Gastroesophageal sphincter (tissue), 4 donors: ENCODE measurements at regions not wholly inside any gene's neighbourhood (a gene's known extent, or its start where the extent isn't known, plus 50 kb on each side); places are given as distances from the start of the nearest gene placed in this dataset.

Source experiments
- ATAC-seq: fragments of 150-250 bp; one replicate; pipeline ENCODE4 v1.9.1; 2016; ENCODE audit warnings: mild to moderate bottlenecking, moderate library complexity
- H3K27ac ChIP-seq, 4 donors: fragments of 200-600 bp; sonication (generic) in 3 of 4; 1 replicate in 3 of 4; 2 replicates in 1 of 4; pipeline ENCODE4 v1.5.1; 2016 to 2019
- H3K27me3 ChIP-seq: fragments of 200-600 bp; sonication (generic); one replicate; pipeline ENCODE4 v1.5.1; 2019
- H3K36me3 ChIP-seq, 2 donors: fragments of 200-600 bp; sonication (generic); one replicate each; pipeline ENCODE4 v1.5.1; 2019; ENCODE audit warnings: control low read depth in 1 of 2
- H3K4me1 ChIP-seq, 3 donors: fragments of 200-600 bp; sonication (generic); 1 replicate in 2 of 3; 2 replicates in 1 of 3; pipeline ENCODE4 v1.5.1; 2016 to 2019; ENCODE audit warnings: control low read depth in 2 of 3
- H3K4me3 ChIP-seq, 2 donors: fragments of 200-600 bp; sonication (generic); one replicate each; pipeline ENCODE4 v1.5.1; 2019; ENCODE audit warnings: mild to moderate bottlenecking in 1 of 2, moderate library complexity in 1 of 2
- H3K9me3 ChIP-seq, 3 donors: fragments of 200-600 bp; sonication (generic); one replicate each; pipeline ENCODE4 v1.5.1; 2017 to 2019; ENCODE audit warnings: control low read depth in 2 of 3
- CTCF ChIP-seq, 4 experiments: fragments of 200-600 bp in 2 of 4; fragments of 450-650 bp in 2 of 4; sonication (generic) in 1 of 4; IDR thresholded peaks; one replicate each; pipeline ENCODE4 v1.5.1; 2017 to 2019; ENCODE audit warnings: antibody characterized with exemption in 4 of 4, mild to moderate bottlenecking in 2 of 4, moderate library complexity in 2 of 4
- EP300 ChIP-seq: sonication (generic); formaldehyde crosslinking; IDR thresholded peaks from one replicate; pipeline ENCODE4 v1.6.1; 2017; ENCODE audit warnings: antibody characterized with exemption, mild to moderate bottlenecking
- POLR2A ChIP-seq, 2 donors: fragments of 450-650 bp; IDR thresholded peaks; one replicate each; pipeline ENCODE4 v1.6.1; 2017; ENCODE audit warnings: antibody characterized with exemption in 2 of 2, mild to moderate bottlenecking in 2 of 2, moderate library complexity in 1 of 2
- POLR2AphosphoS5 ChIP-seq: sonication (generic); formaldehyde crosslinking; IDR thresholded peaks from one replicate; pipeline ENCODE4 v1.6.1; 2017; ENCODE audit warnings: antibody characterized with exemption
- WGBS, 2 donors: methylation state at CpG; one replicate each; pipeline ENCODE4 v1.1.5; 2018; ENCODE audit warnings: low coverage in 1 of 2; 5-methylcytosine and 5-hydroxymethylcytosine counted together

DNA sequence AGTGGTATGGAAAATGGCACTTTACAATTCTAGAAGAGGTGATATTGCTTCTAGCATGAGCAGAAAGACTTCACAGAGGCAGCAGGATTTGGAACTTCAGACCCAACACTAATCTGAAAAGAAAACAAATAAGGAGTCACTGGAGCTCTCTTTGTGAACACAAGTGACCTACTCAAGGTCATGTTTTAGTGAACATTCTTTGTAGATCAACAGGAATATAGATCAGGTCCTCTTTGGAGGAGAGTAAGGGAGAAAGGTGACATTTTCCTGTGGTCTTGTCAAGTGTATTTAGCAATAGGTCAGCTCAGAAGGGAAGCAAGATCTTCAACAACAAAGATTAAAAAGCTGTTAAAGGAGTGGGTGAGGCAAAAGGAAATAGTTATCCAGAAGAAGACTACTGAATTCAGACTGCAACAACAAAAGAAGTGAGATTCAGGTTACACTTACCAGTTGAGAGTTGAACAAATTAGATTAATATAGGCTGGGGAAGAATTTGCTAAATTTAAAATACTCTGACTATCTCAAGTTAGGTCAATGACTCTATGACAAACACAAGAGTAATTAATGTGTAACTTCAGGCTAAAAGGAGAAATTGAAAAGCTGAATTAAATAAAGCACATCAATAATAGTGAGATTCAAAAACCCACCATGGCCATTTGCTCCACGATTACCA, 528.2 kb downstream of the RPS29 start:
- no peaks in the 10 kb centered on the region for H3K36me3 ChIP-seq
- no peak for ATAC-seq
- TF ChIP-seq CTCF (IDR thresholded peaks at IDR 0.05) (no peak), EP300 (no peak), POLR2A (IDR thresholded peaks at IDR 0.05) (no peak), POLR2AphosphoS5 (no peak)
- 30 to 78% methylated on average over 1 of the region's 1 CpG for WGBS, 2 donors
- no peaks in the 10 kb centered on the region for H3K9me3 ChIP-seq
- H3K4me3 ChIP-seq = no peak overlapping the region
- no peak overlapping the region for H3K27ac ChIP-seq
- no peaks in the 10 kb centered on the region for H3K27me3 ChIP-seq
- H3K4me1 ChIP-seq = no peaks in the 10 kb centered on the region

DNA sequence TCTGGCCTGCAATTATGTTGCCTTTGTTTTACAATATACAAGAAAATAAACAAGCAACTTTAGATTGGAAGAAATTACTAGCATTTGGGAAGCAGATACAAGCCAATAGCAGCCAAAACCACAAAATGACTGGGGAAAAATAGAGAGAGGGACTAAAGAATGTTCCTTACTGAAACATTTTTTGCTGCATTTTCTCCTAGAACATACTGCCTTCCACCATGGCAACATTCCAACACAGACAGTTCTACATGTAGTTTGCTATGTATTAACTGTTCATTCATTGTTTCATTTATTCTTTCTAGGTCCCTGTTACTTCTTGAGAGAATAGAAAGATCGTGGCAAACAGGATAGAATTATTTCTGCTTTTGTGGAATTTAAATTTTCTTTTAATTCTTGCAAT, 530.2 kb downstream of the RPS29 start:
- Histone ChIP-seq H3K27ac (no peak overlapping the region), H3K4me1 (no peaks in the 10 kb centered on the region), H3K9me3 (no peaks in the 10 kb centered on the region), H3K36me3 (no peaks in the 10 kb centered on the region), H3K27me3 (no peaks in the 10 kb centered on the region), H3K4me3 (no peak overlapping the region)
- TF ChIP-seq POLR2A (IDR thresholded peaks at IDR 0.05) = no peak
- TF ChIP-seq EP300 = no peak
- no peak for TF ChIP-seq POLR2AphosphoS5
- no peak for TF ChIP-seq CTCF (IDR thresholded peaks at IDR 0.05)
- ATAC-seq = no peak
- WGBS, 2 donors = 57 to 91% methylated on average over 1 of the region's 1 CpG

GRCh38 chr14:49052521-49052920, 533.7 kb downstream of the RPS29 start:
- Histone ChIP-seq H3K27me3 (no peaks in the 10 kb centered on the region), H3K4me3 (no peak overlapping the region), H3K9me3 (no peaks in the 10 kb centered on the region), H3K4me1 (no peaks in the 10 kb centered on the region), H3K27ac (no peak overlapping the region), H3K36me3 (no peaks in the 10 kb centered on the region)
- 8 to 26% methylated on average over 2 of the region's 2 CpGs for WGBS, 2 donors
- no peak for TF ChIP-seq EP300
- TF ChIP-seq CTCF (IDR thresholded peaks at IDR 0.05) = no peak
- no peak for TF ChIP-seq POLR2AphosphoS5
- TF ChIP-seq POLR2A (IDR thresholded peaks at IDR 0.05) = no peak
- no peak for ATAC-seq

DNA sequence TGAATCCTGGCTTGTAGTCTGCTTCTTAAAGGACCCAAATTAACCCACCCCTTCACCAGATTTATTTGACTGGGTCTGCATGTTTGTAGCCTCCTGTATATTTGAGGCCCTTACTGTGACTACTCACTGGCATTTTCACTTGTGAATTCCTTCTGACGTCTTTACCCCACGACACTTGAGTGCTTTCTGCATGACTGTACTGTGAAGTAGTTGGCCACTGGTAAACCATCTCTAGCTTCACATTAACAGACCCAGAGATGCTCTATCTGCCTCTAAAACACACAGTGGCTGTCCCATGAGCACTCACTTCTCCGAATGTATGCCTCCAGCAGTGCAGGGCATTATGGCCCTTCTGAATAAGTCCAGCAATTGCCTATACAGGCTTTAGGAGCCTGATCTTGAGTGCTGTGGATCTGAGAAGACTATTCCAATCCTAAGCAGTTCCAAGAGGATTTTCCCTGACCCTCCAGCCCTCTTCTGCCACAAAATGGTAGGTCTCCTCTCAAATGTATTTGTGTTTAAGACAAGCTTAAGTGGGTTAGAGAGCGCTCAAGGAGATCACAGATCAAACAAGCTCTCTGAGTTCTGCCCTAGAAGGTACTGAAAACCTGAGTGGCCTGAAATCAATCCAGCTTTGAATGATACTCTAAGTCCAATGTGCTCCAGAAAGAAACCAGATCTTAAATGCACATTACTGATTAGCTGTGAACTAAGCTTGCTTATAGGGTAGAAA, 534.7 kb downstream of the RPS29 start:
- Histone ChIP-seq H3K4me1 (no peaks in the 10 kb centered on the region), H3K27me3 (no peaks in the 10 kb centered on the region), H3K9me3 (no peaks in the 10 kb centered on the region), H3K27ac (no peak overlapping the region), H3K36me3 (no peaks in the 10 kb centered on the region), H3K4me3 (no peak overlapping the region)
- TF ChIP-seq CTCF (IDR thresholded peaks at IDR 0.05) (no peak), POLR2A (IDR thresholded peaks at IDR 0.05) (no peak), EP300 (no peak), POLR2AphosphoS5 (no peak)
- no peak for ATAC-seq
- WGBS, 2 donors = 100% methylated on average over 1 of the region's 4 CpGs; no CpG with 5 or more reads in 1 of the 2 donors

DNA sequence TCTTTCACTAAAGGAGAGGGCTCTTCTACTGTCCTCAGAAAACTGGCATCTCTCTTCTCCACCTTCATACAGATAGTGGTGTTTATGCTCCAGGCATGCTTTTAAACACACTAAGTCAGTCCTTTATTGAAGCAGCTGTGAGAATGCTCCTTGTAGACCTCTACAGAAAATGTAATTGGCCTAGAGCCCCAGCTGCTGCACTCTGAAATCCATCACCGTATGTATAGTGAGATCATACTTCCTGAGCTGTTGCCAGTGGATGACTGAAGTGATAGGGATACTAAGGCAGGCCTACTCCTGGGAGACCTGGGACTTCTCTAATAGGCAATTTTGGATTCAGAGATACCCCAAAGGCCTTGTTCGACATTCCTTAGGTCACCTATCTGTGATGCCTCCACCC, 535.4 kb downstream of the RPS29 start:
- no peaks in the 10 kb centered on the region for H3K27me3 ChIP-seq
- 61 to 90% methylated on average over 1 to 2 of the region's 2 CpGs for WGBS, 2 donors
- H3K9me3 ChIP-seq = no peaks in the 10 kb centered on the region

More for the DNA sequence above, 535.4 kb downstream of the RPS29 start:
- TF ChIP-seq EP300 = no peak
- TF ChIP-seq POLR2A (IDR thresholded peaks at IDR 0.05) = no peak
- TF ChIP-seq POLR2AphosphoS5 = no peak
- no peak for TF ChIP-seq CTCF (IDR thresholded peaks at IDR 0.05)
- Histone ChIP-seq H3K27ac (no peak overlapping the region), H3K36me3 (no peaks in the 10 kb centered on the region), H3K4me3 (no peak overlapping the region), H3K4me1 (no peaks in the 10 kb centered on the region)
- no peak for ATAC-seq
